Activated naive CD8-positive, alpha-beta T cell (primary cell): ENCODE measurements at regions not wholly inside any gene's neighbourhood (a gene's known extent, or its start where the extent isn't known, plus 50 kb on each side); places are given as distances from the start of the nearest gene placed in this dataset.

Experiments used
- H3K27ac Mint-ChIP-seq: one replicate; pipeline ENCODE4 v1.8.0; 2021; ENCODE audit warnings: mixed read lengths
- H3K27me3 Mint-ChIP-seq: one replicate; pipeline ENCODE4 v1.8.0; 2021; ENCODE audit warnings: mixed read lengths
- H3K36me3 Mint-ChIP-seq: one replicate; pipeline ENCODE4 v1.8.0; 2021; ENCODE audit warnings: mixed read lengths
- H3K4me1 Mint-ChIP-seq: one replicate; pipeline ENCODE4 v1.8.0; 2021; ENCODE audit warnings: low read depth, mixed read lengths
- H3K4me3 Mint-ChIP-seq: one replicate; pipeline ENCODE4 v1.8.0; 2021; ENCODE audit warnings: mild to moderate bottlenecking, mixed read lengths
- H3K9me3 Mint-ChIP-seq: one replicate; pipeline ENCODE4 v1.8.0; 2021; ENCODE audit warnings: low read depth, mixed read lengths

DNA sequence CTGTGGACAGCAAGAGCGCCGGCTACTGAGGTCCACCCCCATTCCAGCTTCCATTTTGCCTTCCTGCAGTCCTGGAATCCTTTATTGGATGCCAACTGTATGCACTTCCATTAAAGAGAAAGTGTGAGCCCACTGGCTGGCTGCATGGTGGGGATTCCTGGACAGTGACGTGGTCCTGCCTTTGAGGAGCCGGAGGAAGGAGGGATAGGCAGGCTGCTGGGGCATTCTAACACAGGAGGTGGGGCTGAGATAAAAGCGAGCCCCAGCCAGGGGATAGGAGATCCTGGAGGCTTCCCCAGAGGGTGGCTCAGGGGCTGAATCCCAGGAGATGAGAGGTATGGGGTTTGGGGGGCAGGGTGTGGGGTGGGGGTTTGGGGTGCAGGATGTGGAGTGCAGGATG is 984.7 kb downstream of the BRD1 start:
- H3K9me3 Mint-ChIP-seq: no peaks in the 10 kb centered on the region
- no peak overlapping the region for H3K4me3 Mint-ChIP-seq
- no peaks in the 10 kb centered on the region for H3K4me1 Mint-ChIP-seq
- no peaks in the 10 kb centered on the region for H3K36me3 Mint-ChIP-seq
- peaks cover 9% of the 10 kb centered on the region for H3K27me3 Mint-ChIP-seq
- no peak overlapping the region for H3K27ac Mint-ChIP-seq

DNA sequence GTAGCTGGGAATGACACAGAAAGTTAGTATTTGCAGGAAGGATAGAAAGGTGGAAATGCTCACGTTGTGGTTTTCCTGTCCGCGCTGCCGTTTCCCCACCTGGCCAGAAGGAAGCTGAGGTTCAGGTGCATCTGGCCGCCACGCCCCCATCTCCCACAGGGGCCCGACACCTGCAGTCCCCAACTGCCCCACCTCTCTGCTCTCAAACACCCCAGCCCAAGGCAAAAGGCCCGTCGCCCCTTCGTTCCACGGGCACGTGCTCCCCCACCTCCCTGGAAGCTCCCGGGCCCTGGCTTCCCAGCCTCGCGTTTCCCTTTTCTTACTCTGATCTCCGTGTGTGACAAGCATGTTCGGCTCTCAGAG is 985.1 kb downstream of the BRD1 start:
- Mint-ChIP-seq H3K36me3 (no peaks in the 10 kb centered on the region), H3K4me3 (no peak overlapping the region), H3K27me3 (peaks cover 8% of the 10 kb centered on the region), H3K9me3 (no peaks in the 10 kb centered on the region), H3K4me1 (no peaks in the 10 kb centered on the region), H3K27ac (no peak overlapping the region)

DNA sequence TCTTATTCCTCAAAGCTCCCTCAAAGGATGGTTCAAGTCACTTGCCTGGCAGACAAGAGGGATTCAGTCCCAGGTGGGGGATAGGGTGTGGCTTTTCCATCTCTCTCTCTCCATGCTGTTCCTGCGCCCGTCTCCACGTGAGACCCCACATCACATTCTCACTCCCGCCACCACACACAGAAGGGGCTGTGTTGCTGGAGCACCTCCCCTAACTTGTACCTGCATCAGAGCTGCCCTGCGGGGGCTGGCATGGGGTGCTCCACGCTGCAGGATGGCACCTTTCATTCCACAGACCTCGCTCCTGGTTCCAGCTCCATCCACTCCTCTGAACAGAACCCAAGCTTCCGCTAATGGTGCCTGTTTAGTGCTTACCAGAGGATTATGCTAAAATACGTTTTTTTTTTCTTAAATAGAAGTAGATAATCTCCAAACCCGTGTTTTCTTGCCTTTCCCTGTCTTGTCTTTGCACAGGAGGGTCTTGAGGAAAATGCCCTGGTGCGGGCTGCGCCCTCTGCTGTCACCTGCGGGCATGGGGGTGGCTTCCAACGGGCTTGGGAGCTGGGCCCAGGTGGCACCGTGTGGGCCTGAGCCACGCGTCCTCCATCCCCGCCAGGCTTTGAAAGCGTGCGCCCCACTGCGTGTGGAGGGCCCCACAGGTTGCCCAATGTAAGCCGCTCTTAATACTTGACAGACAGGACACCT is 985.6 kb downstream of the BRD1 start:
- H3K4me3 Mint-ChIP-seq: no peak overlapping the region
- H3K27ac Mint-ChIP-seq: no peak overlapping the region
- no peaks in the 10 kb centered on the region for H3K4me1 Mint-ChIP-seq
- H3K36me3 Mint-ChIP-seq: no peaks in the 10 kb centered on the region
- H3K27me3 Mint-ChIP-seq: peaks cover 6% of the 10 kb centered on the region
- no peaks in the 10 kb centered on the region for H3K9me3 Mint-ChIP-seq

DNA sequence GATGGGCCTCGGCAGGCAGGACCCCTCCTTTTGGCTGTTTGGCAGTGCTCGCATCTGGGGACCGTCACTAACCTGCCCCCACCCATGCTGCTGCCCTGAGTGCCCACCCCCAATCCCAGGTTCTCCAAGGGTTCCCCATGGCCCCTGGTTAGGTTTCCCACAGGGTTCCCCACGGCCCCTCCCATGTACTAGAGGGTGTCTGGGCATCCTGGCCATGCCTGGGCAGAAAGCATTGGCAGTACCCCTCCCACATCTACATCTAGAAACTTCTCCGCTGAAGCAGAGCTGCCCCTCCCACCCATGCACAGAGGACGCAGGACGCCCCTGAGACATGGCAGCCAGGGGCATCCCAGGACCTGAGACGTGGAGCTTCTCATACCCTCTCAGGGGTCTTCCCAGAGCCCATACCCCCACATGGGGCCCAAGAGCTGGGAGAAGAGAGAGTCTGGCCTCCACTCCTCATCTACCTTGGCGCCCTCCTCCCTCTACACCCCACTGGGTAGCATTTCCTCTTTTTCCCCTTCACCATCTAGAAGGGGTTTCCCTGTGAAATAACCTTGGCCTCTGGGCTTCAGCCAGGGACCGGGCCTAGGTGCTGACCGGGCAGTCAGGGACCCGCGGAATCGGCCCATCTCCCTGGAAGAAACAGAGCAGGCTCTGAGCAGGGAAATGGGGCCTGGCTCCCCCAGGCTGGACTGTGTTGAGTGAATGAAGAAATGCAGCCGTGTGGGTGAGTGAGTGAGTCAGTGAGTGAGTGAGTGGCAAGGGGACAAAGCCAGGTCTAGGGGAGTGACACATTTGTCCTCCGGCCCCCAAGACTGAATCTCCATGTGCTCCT is 987.3 kb downstream of the BRD1 start:
- no peak overlapping the region for H3K4me3 Mint-ChIP-seq
- no peaks in the 10 kb centered on the region for H3K36me3 Mint-ChIP-seq
- H3K27ac Mint-ChIP-seq: no peak overlapping the region
- no peaks in the 10 kb centered on the region for H3K4me1 Mint-ChIP-seq
- no peaks in the 10 kb centered on the region for H3K9me3 Mint-ChIP-seq
- peaks cover 2% of the 10 kb centered on the region for H3K27me3 Mint-ChIP-seq

DNA sequence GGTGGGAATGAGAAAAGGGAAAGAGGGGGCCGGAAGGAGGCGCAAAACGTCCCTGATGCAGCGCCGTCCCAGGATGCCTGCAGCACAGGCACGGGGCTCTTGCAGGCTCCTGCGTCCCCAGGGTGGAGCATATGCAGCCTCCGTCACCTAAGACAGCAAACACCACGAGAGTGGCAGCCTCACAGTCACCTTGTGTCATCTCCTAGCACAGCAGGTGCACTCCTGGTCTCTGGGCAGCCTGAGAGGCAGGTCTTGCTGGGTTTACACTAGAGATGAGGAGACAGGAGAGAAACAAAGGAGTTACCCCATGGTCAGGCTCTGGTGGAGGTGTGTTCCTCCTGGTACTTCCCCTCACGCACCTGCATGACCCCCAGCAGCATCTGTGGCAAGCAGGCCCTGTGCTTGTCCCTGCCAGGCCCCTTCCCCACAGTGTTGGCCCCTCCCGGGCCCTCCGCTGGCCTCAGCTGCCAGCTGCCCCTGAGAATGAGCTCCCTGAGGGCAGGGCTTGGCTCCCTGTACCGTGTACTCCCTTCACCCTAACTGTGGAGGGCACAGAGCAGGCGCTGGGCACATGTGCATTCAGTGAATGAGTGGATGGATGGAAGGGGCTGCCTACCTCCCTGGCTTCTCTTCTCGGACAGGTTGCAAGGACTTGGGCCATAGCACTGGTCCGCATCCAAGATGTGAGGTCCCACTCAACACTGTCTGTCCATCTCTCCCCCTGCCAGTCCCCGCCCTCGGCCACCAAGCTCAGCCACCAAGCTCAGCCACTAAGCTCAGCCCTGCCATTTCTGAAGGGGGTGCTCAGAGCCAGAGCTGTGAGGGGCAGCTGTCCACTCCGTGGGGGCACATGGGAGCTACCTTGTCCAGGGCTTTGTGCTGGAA is 988.6 kb downstream of the BRD1 start:
- no peaks in the 10 kb centered on the region for H3K4me1 Mint-ChIP-seq
- no peak overlapping the region for H3K27ac Mint-ChIP-seq
- peaks cover 7% of the 10 kb centered on the region for H3K27me3 Mint-ChIP-seq

DNA sequence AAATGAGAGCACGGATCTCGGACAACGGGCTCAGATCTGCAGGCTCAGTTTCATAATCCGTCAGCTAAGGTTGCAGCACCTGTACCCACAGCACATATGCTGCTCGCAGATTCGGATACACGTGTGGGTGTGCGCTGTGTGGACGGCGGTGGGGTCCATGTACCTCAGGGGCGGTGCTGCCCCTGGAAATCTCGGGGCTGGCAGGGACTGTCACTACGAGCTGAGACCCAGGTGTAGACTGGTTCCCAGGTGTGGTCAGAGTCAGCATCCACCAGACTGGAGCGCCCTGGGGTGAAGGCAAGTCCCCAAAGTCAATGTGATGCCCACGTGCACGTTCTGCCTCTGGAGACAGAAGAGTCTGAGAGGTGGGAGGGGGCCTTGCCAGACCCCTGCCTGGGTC is 989.3 kb downstream of the BRD1 start:
- Mint-ChIP-seq H3K9me3 (no peaks in the 10 kb centered on the region), H3K36me3 (no peaks in the 10 kb centered on the region), H3K27me3 (peaks cover 11% of the 10 kb centered on the region), H3K4me1 (no peaks in the 10 kb centered on the region), H3K4me3 (no peak overlapping the region), H3K27ac (no peak overlapping the region)

More for the DNA sequence above, 988.6 kb downstream of the BRD1 start:
- no peaks in the 10 kb centered on the region for H3K9me3 Mint-ChIP-seq
- H3K36me3 Mint-ChIP-seq: no peaks in the 10 kb centered on the region
- no peak overlapping the region for H3K4me3 Mint-ChIP-seq

DNA sequence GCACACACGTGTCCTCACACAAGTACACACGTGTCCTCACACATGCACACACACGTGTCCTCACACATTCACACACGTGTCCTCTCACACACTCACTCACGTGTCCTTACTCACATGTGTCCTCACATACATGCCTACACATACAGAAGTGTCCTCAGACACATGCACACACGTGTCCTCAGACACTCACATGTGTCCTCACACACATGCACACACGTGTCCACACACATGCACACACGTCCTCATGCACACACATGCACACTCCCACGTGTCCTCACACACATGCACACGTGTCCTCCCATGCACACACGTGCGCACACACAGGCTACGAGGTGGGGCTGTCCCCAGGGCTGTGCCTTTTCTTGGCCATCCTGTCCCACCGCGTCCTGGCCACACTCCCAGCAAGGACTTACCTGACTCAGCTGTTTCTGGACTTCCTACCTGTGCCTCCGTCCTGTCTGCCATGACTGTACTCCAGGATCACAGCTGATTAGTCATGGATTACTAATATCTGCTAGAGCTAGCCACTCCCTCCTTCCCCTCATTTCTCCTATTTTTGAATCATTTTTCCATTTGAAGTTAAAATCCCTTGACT is 990.2 kb downstream of the BRD1 start:
- H3K27ac Mint-ChIP-seq: no peak overlapping the region
- H3K36me3 Mint-ChIP-seq: no peaks in the 10 kb centered on the region
- H3K9me3 Mint-ChIP-seq: peaks cover 3% of the 10 kb centered on the region
- peaks cover 14% of the 10 kb centered on the region for H3K27me3 Mint-ChIP-seq
- H3K4me3 Mint-ChIP-seq: no peak overlapping the region
- no peaks in the 10 kb centered on the region for H3K4me1 Mint-ChIP-seq

DNA sequence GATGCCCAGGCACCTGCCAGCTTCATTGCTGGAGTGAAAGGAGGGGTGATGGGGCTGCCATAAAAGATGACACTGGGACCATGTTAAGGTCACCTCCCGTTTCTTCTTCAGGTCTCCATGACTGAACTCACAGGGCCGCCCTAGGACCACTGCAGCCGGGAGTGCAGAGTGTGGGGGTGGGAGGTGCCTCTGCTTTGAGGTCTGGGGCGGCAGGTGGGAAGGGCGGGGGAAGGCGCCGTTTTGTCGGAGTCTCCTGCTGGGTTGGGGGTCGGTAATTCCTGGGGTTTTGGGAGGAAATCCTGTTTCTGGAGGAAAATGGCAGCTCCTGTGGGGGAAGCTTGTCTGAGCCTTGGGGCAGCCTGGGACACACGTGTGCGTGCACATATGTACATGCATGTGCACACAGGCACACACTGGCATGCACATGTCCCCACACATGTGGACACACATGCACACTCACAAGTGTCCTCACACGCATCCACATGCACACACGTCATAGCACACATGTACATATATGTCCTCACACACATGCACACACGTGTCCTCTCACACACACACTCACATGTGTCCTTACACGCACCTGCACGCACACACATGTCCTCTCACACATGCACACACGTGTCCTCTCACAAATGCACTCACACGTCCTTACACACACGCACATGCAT is 990.9 kb downstream of the BRD1 start:
- Mint-ChIP-seq H3K4me3 (no peak overlapping the region), H3K4me1 (no peaks in the 10 kb centered on the region), H3K27me3 (peaks cover 14% of the 10 kb centered on the region), H3K9me3 (peaks cover 3% of the 10 kb centered on the region), H3K27ac (no peak overlapping the region), H3K36me3 (no peaks in the 10 kb centered on the region)

DNA sequence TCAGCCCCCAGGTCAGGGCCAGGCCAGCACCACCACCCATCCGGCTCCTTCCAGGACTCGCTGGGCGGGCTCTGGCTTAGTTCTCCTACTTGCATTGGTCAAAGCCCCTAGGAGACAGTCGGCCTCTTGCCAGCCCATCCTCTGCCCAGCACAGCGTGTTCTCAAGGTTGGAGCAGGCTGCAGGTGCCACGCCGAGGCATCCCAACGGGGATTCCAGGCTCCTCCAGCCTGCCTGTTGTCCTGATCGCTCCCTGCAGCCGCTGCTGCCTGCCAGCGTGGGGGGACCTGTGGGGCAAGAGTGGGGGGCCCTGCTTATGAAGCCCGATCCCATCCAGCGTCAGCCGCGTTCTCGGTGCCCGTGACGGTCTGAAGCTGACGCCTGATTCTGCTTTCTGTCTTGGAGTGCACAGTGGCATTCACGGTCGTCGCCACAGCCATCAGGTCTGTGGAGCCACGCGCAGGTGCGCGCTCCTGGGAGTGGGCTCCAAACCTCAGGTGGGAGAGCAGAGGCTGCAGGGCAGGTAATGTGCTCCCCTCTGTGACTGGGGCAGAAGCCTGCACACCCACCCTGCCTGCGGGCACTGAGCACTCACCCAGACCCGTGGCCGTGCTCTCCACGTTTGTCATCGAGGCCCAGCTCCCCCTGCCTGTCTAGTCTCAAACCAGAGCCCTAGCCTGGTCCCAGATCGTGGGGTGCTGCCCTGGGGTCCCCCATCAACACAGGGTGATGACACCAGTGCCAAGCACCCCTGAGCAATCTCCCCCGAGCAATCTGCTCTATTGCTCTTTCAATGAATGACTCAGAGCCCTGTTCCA is 991.6 kb downstream of the BRD1 start:
- Mint-ChIP-seq H3K4me1 (no peaks in the 10 kb centered on the region), H3K9me3 (peaks cover 6% of the 10 kb centered on the region), H3K4me3 (no peak overlapping the region), H3K27ac (no peak overlapping the region), H3K36me3 (no peaks in the 10 kb centered on the region), H3K27me3 (peaks cover 13% of the 10 kb centered on the region)

DNA sequence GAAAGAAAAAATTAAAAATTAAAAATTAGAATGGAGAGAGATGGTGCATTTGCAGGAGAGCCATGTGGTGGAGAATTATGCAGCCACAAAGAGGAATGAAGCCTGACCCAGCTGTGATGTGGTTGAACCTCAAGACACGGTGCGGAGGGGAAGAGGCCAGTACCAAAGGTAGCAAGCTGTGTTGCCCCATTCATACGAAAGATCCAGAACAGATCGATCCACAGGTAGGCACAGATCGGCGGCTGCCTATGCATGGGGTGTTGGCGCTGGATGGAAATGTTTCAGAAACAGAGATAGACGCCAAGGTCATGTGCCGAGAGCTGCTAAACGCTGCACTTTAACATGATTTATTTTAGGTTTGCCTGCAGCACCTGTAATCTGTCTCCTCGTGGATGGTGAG is 992.3 kb downstream of the BRD1 start:
- H3K27ac Mint-ChIP-seq: no peak overlapping the region
- H3K4me1 Mint-ChIP-seq: no peaks in the 10 kb centered on the region
- H3K4me3 Mint-ChIP-seq: no peak overlapping the region
- H3K36me3 Mint-ChIP-seq: no peaks in the 10 kb centered on the region
- peaks cover 13% of the 10 kb centered on the region for H3K27me3 Mint-ChIP-seq
- H3K9me3 Mint-ChIP-seq: peaks cover 8% of the 10 kb centered on the region

DNA sequence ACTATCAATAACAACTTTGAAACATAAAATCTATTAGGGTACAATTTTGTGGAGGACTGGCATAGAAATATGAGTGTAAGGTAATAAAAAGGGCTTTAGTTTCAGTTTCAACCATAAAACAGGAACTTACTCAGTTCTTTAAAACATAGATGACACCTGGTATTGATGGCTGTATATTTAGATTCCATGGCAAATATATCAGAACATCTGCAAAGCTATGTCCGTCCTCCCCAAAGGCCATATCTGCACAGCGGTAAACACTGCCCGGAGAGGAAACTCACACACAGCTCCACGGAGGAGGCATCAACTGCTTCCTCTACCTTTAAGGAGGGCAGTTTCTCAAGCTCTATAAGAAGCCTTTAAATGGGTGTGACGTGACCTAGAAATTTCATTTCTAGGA is 993.3 kb downstream of the BRD1 start:
- H3K27ac Mint-ChIP-seq: no peak overlapping the region
- peaks cover 13% of the 10 kb centered on the region for H3K27me3 Mint-ChIP-seq
- no peaks in the 10 kb centered on the region for H3K36me3 Mint-ChIP-seq
- H3K4me1 Mint-ChIP-seq: no peaks in the 10 kb centered on the region
- no peak overlapping the region for H3K4me3 Mint-ChIP-seq
- peaks cover 8% of the 10 kb centered on the region for H3K9me3 Mint-ChIP-seq

DNA sequence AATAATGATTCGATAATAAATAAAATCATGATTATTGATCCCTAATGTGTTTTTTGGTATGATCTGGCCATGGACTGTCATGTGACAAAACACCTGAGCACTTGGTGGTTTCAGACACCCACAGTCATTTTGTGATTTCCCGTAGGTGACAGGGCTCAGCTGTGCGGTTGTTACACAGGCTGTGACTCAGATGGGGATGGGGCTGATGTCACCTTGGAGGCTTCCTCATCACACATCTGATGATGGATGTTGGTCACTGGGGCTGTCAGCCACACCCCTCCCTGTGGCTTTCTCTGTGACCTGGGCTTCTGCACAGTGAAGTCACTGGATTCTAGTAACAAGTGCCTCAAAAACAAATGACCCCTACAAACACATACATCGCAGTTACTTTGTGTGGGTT is 995.1 kb downstream of the BRD1 start:
- no peaks in the 10 kb centered on the region for H3K4me1 Mint-ChIP-seq
- peaks cover 8% of the 10 kb centered on the region for H3K9me3 Mint-ChIP-seq
- no peaks in the 10 kb centered on the region for H3K36me3 Mint-ChIP-seq
- peaks cover 15% of the 10 kb centered on the region for H3K27me3 Mint-ChIP-seq
- H3K4me3 Mint-ChIP-seq: no peak overlapping the region
- H3K27ac Mint-ChIP-seq: no peak overlapping the region

DNA sequence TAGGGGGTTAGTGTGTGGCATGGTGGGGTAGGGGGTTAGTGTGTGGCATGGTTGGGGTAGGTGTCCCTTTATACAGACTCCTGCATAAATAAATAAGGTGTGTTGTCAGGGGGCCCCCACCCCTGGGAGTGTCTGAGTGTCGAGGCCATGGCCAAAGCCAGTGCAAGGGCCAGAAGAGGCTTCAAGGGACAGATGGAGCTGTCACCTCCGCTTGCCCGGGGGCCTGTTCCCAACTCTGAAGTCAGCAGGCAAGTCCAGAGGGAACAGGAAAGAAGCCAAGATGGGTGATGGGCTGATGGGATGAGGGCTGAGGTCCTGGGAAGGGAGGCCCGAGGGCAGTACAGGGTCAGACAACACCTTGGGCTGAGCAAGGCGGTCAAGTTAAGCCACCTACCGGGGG is 997.8 kb downstream of the BRD1 start:
- H3K27me3 Mint-ChIP-seq: peaks cover 15% of the 10 kb centered on the region

DNA sequence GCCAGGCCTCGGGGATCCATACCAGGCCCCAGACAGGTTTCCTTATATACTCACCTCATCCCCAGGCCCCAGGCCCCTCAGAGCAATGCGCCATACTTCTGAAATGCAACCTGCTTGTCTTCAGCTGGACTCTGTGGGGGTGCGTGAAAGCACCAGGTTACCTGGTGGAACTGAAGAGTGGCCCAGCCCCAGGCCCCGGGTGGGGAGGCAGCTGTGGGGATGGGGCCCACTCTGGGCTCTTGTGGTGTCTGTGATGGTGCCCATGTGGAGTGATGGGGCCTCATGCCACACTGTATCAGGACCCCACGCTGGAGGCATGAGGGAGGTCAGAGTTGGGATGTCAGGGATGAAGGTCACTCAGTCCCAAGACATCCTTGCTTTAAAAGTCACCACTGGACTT is 999.0 kb downstream of the BRD1 start:
- Mint-ChIP-seq H3K27ac (no peak overlapping the region), H3K36me3 (no peaks in the 10 kb centered on the region), H3K4me1 (no peaks in the 10 kb centered on the region), H3K4me3 (no peak overlapping the region), H3K27me3 (peaks cover 13% of the 10 kb centered on the region), H3K9me3 (peaks cover 8% of the 10 kb centered on the region)

More for the DNA sequence above, 997.8 kb downstream of the BRD1 start:
- Mint-ChIP-seq H3K36me3 (no peaks in the 10 kb centered on the region), H3K9me3 (peaks cover 8% of the 10 kb centered on the region), H3K27ac (no peak overlapping the region), H3K4me1 (no peaks in the 10 kb centered on the region), H3K4me3 (no peak overlapping the region)
